Endometrium (tissue), 2 donors: ENCODE measurements at regions not wholly inside any gene's neighbourhood (a gene's known extent, or its start where the extent isn't known, plus 50 kb on each side); places are given as distances from the start of the nearest gene placed in this dataset.
A peak's percentile ranks its signal among the peaks of the same experiment; 100 is the strongest.
"Not testable (repeated sequence)": the region's sequence is repeated elsewhere in the genome, so short reads cannot be mapped to it uniquely, and the experiment has no call there.

Source experiments
- FAIRE-seq: peaks from 2 replicates; lab custom pipeline; 2012; peaks lifted over from hg19 to GRCh38; lab: Jason Lieb, UNC
- donor health status: control.
- donor health status: control.

- FAIRE-seq: not testable (repeated sequence)
Measured at GRCh38 chr4:29117231-29117722, 1602.9 kb upstream of the PCDH7 start.

- no peak for FAIRE-seq
Measured at GRCh38 chr4:29121586-29121985, 1598.6 kb upstream of the PCDH7 start.

DNA sequence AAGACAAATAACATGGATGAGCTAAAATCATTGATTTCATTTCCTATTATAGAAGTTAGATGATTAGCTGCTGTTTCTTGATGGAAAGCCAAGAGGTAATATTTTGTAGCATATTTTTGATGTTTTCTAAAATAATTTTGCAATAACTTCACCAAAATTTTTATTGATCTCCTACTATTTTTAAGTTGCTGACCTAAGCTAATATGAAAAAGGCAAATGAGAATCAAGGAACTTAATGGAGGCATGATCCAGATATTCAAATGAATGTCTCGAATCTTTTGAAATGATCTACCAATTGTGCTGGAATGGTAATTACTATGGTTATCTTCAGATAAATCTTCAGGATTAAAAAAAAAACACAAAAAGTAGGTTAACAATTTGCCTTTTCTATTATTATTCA lies 1591.4 kb upstream of the PCDH7 start:
- FAIRE-seq: no peak

DNA sequence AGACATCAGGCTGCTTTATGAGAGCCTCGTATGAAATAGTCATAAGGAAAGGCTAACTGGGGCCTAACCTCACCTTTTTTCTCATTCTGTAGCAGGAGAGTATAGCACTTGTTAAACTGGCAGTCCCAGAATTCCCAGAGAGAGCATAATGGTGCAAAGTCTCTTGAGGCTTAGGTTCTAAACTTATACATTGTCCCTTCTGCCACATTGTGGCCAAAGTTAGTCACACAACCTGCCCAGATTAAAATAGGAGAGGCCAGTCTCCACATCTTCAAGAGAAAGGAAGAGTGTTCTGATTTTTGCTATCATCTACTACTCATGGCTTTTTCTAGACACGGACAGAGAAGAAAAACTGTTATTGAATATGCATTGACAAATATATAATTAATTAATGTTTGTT lies 1588.9 kb upstream of the PCDH7 start:
- FAIRE-seq: no peak

GRCh38 chr4:29142708-29143107 lies 1577.5 kb upstream of the PCDH7 start:
- no peak for FAIRE-seq

- no peak for FAIRE-seq
Measured at GRCh38 chr4:29151584-29151983, 1568.6 kb upstream of the PCDH7 start.

- no peak for FAIRE-seq
Measured at GRCh38 chr4:29153642-29154041, 1566.5 kb upstream of the PCDH7 start.

DNA sequence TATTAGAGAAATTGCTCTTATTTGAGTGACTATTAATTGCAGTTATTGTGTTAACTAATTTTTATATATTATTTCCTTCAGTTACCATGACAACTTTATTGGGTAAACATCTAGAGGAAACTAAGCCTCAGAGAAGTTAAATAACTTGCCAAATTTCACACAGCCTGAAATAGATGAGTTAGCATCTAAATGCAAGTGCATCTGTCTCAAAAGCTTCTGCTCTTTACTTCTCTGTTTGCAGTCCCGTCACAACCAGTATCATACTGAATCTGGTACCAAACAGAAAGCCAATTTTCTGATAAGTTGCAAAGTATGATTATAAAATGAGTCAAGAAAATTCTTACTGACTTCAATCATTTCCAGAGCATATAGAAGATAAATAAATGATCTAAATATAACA lies 1544.9 kb upstream of the PCDH7 start:
- no peak for FAIRE-seq

GRCh38 chr4:29199025-29199424 lies 1521.1 kb upstream of the PCDH7 start:
- peak; percentile 91 for FAIRE-seq

- no peak for FAIRE-seq
Measured at GRCh38 chr4:29199485-29199884, 1520.7 kb upstream of the PCDH7 start.

GRCh38 chr4:29213020-29213419 lies 1507.1 kb upstream of the PCDH7 start:
- FAIRE-seq: no peak

DNA sequence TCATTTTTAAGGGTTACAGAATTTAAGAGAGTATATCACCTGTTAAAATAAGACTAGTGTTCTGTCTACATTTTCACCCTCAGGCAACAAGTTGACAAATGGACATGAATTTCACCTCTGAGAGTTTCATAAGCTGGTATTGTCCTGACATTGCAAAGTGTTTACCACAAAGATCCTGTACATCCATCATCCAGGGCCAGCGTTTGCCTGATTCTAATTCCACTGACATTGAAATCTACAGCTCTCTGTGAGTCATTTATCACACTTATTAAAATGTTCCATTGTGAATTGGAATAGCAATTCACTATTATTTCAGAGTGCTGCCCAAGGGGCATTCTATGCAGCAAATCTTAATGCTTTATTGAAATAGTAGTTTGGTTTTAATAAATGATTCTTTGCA lies 1499.4 kb upstream of the PCDH7 start:
- no peak for FAIRE-seq

DNA sequence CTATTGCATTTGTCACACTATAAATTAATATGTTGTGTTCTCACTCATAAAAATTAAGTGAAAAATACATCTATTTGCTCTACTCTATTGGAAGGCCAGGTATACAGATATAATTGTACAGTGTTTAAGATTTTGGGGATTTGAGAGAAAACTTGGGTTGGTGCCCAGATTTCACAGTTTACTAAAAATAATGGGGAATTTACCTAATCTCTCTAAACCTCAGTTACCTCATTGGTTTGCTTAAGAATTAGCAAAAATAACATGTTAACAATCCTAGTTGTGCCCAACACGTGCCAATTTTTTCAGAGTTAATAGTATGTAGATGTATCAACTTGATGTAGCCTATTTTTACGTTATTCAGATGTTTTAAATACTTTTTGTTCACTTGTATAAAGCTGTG lies 1495.3 kb upstream of the PCDH7 start:
- FAIRE-seq: no peak

DNA sequence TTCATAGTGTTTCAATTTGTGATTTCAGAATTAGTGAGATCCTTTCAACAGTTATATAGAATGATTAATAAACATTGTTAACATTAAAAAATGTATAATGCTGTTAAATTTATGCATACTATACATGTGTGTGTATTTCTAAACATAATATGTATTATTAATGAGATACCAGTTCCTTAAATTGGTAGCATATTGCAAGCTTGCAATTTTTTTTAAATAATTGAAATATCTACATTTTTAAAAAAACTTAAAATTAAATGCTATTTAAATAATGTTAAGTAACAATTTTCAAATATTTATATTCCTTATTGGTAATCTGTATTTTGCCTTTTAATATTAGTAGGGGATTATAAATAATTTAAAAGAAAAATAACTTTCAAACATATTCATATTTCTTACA lies 1479.5 kb upstream of the PCDH7 start:
- FAIRE-seq: no peak

DNA sequence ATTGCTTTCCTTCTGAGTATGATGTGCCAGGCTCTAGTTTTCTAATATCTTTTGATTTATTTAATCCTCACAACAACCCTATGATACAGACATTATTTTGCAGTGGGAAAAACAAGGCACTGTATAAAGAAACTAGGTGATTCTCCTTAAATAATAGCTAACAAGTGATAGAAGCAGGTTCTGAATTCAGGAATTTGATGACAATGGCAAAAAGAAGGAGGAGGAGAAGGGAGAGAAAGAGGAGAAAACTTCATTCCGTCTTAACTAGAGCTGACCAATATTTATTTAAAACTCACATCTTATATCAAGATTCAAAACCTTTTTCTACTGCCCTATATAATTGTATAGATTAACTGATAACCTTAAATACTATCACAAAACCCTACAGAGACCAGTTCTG lies 1477.1 kb upstream of the PCDH7 start:
- no peak for FAIRE-seq

GRCh38 chr4:29243851-29244250 lies 1476.3 kb upstream of the PCDH7 start:
- no peak for FAIRE-seq

GRCh38 chr4:29259556-29259955 lies 1460.6 kb upstream of the PCDH7 start:
- no peak for FAIRE-seq

DNA sequence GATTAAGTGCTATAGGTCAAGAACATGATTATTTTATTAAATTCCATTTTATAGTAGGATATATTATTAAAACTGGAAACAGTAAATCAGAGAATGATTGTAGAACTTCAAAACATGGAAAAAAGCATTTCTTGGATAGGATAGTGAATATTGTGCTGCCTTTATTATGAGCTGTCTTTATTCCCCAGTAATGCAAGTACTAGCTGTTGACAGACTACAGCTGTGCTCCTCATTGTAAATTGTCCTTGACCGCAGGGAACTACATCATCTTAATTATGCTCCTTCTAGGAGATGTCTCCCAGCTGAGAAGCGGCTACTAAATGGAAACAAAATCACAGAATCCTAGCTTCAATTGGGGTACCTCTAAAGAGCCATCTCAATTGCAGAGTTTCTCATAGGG lies 1457.2 kb upstream of the PCDH7 start:
- no peak for FAIRE-seq

GRCh38 chr4:29276150-29276549 lies 1444.0 kb upstream of the PCDH7 start:
- FAIRE-seq: no peak

DNA sequence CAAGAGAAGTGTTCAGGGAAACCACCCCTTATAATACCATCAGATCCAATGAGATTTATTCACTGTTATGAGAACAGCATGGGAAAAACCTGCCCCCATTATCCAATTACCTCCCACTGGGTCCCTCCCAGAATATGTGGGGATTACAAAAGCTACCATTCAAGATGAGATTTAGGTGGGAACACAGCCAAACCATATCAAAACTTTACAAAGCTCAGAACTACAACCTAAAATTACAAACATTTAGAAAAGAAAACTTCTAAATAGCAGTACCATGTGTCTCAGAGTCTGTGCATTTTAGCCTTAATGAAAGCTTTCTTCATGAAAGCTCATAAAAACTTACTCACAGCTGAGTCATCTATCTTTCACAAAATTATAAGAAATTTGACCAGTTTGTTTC lies 1442.8 kb upstream of the PCDH7 start:
- FAIRE-seq: no peak

- no peak for FAIRE-seq
Measured at GRCh38 chr4:29278585-29278984, 1441.6 kb upstream of the PCDH7 start.

GRCh38 chr4:29289118-29289517 lies 1431.1 kb upstream of the PCDH7 start:
- no peak for FAIRE-seq

DNA sequence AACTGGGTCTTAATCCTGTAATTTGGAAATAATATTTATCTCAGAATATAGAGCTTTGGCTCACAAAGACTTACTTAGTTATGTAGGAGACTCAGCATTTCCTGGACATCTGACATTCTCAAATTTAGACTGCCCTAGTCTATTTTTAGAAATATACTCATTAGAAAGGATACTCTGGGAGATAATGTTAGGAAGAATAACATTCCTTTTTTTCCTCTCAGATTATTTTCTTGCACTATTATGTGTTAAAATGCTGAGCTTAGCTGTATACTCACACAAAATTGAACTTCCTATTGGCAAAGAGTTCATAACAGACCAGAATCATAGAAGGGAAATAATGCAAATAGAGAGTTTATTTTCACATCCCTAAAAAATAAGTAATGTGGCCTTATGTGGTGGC lies 1424.9 kb upstream of the PCDH7 start:
- no peak for FAIRE-seq

GRCh38 chr4:29304595-29304994 lies 1415.6 kb upstream of the PCDH7 start:
- FAIRE-seq: no peak

GRCh38 chr4:29307256-29307655 lies 1412.9 kb upstream of the PCDH7 start:
- no peak for FAIRE-seq
